Osteoblast (primary cell): ENCODE measurements at regions not wholly inside any gene's neighbourhood (a gene's known extent, or its start where the extent isn't known, plus 50 kb on each side); places are given as distances from the start of the nearest gene placed in this dataset.

ENCODE experiments used
- DNase-seq: peaks from one replicate; pipeline ENCODE4 v3.0.0; 2011; ENCODE audit warnings: low spot score, mixed read lengths; ENCODE audit not compliant: insufficient read length; ENCODE audit errors: missing footprints
- H2AFZ ChIP-seq: 2 replicates; pipeline ENCODE4 v1.6.0; 2011; ENCODE audit warnings: mild to moderate bottlenecking, low read length
- H3K27ac ChIP-seq: 2 replicates; pipeline ENCODE4 v1.5.1; 2011; ENCODE audit warnings: mild to moderate bottlenecking, low read depth, low read length, moderate library complexity
- H3K27me3 ChIP-seq: 2 replicates; pipeline ENCODE4 v1.6.0; 2012; ENCODE audit warnings: mild to moderate bottlenecking, control low read depth, inconsistent platforms, low read length, moderate library complexity; ENCODE audit not compliant: insufficient read depth
- H3K36me3 ChIP-seq: 2 replicates; pipeline ENCODE4 v1.5.1; 2011; ENCODE audit warnings: mild to moderate bottlenecking, low read length, control low read depth, moderate library complexity; ENCODE audit not compliant: insufficient read depth
- H3K4me1 ChIP-seq: 2 replicates; pipeline ENCODE4 v1.5.1; 2011; ENCODE audit warnings: mild to moderate bottlenecking, low read length, control low read depth, moderate library complexity; ENCODE audit not compliant: insufficient read depth
- H3K4me2 ChIP-seq: 2 replicates; pipeline ENCODE4 v1.6.0; 2011; ENCODE audit warnings: mild to moderate bottlenecking, low read length; ENCODE audit not compliant: insufficient read depth
- H3K4me3 ChIP-seq: fragments of 200-600 bp; sonication (generic); 3 replicates; pipeline ENCODE4 v1.5.1; 2012; ENCODE audit warnings: mild to moderate bottlenecking, low read length, inconsistent platforms; ENCODE audit not compliant: insufficient read depth
- H3K79me2 ChIP-seq: 2 replicates; pipeline ENCODE4 v1.6.0; 2012; ENCODE audit warnings: mild to moderate bottlenecking, low read length, control low read depth, inconsistent platforms; ENCODE audit not compliant: insufficient read depth
- H3K9me3 ChIP-seq: 2 replicates; pipeline ENCODE4 v1.5.1; 2011; ENCODE audit warnings: low read depth, low read length, control low read depth
- H4K20me1 ChIP-seq: 2 replicates; pipeline ENCODE4 v1.6.0; 2012; ENCODE audit warnings: mild to moderate bottlenecking, low read length, control low read depth; ENCODE audit not compliant: insufficient read depth
- TF ChIP-seq, protein P1 (sequence below): IDR thresholded peaks from 2 replicates; pipeline ENCODE4 v1.5.1; 2011; ENCODE audit warnings: mild to moderate bottlenecking, low read depth, low read length, moderate library complexity; ENCODE audit errors: extremely low read depth

DNA sequence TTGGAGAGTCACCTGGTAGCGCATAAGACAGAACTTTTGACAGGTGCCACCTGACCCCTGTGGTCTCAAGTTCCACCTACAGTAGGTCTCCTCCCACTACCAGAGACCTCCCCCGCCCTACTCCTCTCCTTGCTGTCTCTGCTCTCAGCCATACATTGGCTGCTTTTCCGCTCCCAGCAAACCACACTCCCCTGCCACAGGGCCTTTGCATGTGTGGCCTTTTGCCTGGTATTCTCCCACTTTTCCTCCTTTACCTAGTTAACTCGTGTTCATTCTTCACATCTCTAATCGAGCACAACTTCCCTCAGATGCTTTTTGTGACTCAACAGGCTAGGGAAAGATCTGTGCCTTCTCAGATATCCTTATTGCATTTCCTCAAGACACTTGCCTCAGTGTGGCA lies 218.3 kb upstream of the EEF2KMT start:
- Histone ChIP-seq H3K36me3 (no peaks in the 10 kb centered on the region), H3K27me3 (no peaks in the 10 kb centered on the region), H3K27ac (no peak overlapping the region), H3K9me3 (no peaks in the 10 kb centered on the region), H3K4me3 (no peak overlapping the region), H2AFZ (no peak overlapping the region), H4K20me1 (no peaks in the 10 kb centered on the region), H3K4me1 (no peaks in the 10 kb centered on the region), H3K79me2 (no peaks in the 10 kb centered on the region), H3K4me2 (no peak overlapping the region)
- TF ChIP-seq, protein P1, sequence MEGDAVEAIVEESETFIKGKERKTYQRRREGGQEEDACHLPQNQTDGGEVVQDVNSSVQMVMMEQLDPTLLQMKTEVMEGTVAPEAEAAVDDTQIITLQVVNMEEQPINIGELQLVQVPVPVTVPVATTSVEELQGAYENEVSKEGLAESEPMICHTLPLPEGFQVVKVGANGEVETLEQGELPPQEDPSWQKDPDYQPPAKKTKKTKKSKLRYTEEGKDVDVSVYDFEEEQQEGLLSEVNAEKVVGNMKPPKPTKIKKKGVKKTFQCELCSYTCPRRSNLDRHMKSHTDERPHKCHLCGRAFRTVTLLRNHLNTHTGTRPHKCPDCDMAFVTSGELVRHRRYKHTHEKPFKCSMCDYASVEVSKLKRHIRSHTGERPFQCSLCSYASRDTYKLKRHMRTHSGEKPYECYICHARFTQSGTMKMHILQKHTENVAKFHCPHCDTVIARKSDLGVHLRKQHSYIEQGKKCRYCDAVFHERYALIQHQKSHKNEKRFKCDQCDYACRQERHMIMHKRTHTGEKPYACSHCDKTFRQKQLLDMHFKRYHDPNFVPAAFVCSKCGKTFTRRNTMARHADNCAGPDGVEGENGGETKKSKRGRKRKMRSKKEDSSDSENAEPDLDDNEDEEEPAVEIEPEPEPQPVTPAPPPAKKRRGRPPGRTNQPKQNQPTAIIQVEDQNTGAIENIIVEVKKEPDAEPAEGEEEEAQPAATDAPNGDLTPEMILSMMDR: no peak
- DNase-seq: no peak

DNA sequence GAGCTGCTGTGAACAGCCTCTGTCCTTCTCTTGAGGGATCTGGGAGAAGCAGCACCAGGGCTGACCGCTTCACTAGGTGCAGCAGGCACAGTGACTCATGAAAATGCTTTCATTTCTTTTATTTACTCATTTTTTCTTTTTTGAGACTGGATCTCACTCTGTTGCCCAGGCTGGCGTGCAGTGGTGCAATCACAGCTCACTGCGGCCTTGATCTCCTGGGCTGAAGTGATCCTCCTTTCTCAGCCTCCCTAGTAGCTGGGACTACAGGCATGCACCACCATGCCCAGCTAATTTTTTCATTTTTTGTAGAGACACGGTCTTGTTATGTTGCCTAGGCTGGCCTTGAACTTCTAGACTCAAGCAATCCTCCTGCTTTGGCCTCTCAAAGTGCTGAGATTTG lies 216.8 kb upstream of the EEF2KMT start:
- H3K9me3 ChIP-seq: no peaks in the 10 kb centered on the region
- H2AFZ ChIP-seq: no peak overlapping the region

DNA sequence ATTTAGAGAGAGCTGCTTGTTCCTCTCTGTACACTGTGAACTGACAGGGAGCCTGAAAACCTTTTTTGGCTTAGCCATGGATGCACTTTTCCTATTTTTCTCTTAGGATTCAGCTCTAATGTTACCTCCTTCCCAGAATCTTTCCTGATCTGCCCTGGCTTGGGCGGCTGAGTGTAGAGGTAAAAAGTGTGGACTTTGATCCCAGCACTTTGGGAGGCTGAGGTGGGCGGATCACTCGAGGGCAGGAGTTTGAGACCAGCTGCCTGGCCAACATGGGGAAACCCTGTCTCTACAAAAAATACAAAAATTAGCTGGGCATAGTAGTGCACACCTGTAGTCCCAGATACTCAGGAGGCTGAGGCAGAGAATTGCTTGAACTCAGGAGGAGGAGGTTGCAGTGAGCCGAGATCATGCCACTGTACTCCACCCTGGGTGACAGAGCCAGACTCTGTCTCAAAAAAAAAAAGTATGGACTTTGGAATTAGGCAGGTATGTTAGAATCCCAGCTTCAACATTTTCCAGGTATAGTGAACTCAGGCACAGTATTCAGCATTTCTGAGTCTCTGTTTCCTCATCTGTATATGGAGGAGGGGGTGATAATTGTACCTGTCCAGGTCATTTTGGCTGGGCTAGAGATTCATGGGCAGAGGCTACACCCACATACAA lies 212.5 kb upstream of the EEF2KMT start:
- Histone ChIP-seq H2AFZ (no peak overlapping the region), H3K79me2 (no peaks in the 10 kb centered on the region), H3K4me2 (no peak overlapping the region), H3K4me3 (no peak overlapping the region), H3K4me1 (no peaks in the 10 kb centered on the region), H4K20me1 (no peaks in the 10 kb centered on the region), H3K36me3 (no peaks in the 10 kb centered on the region), H3K27ac (no peak overlapping the region), H3K9me3 (peaks cover 2% of the 10 kb centered on the region), H3K27me3 (no peaks in the 10 kb centered on the region)
- DNase-seq: no peak
- TF ChIP-seq, protein P1: no peak

More for the DNA sequence above, 216.8 kb upstream of the EEF2KMT start:
- Histone ChIP-seq H3K4me2 (no peak overlapping the region), H3K4me3 (no peak overlapping the region), H3K36me3 (no peaks in the 10 kb centered on the region), H3K79me2 (no peaks in the 10 kb centered on the region), H3K4me1 (no peaks in the 10 kb centered on the region), H3K27me3 (no peaks in the 10 kb centered on the region), H4K20me1 (no peaks in the 10 kb centered on the region), H3K27ac (no peak overlapping the region)
- TF ChIP-seq, protein P1: no peak
- no peak for DNase-seq

DNA sequence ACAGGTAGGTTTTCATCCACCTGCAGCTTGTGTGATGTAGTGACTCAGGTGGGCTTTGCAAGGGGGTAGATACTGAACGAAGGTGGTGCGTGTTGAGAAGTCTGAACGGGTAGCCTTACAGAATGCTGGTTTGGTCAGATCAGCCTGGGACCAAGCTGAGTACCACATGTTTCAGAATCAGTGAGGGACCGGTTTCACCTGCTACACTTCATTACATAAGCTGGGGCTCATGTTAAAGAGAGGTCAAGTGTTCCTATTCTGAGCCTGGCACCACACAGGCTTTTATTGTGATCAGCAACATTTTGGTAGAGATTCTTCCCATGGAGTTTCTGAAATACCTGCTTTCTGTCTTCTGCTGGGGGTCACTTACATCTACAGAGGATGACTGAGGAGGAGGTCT lies 207.4 kb upstream of the EEF2KMT start:
- no peaks in the 10 kb centered on the region for H3K27me3 ChIP-seq
- no peaks in the 10 kb centered on the region for H3K79me2 ChIP-seq
- TF ChIP-seq, protein P1: no peak
- no peak for DNase-seq
- no peaks in the 10 kb centered on the region for H3K4me1 ChIP-seq
- H4K20me1 ChIP-seq: no peaks in the 10 kb centered on the region
- H3K27ac ChIP-seq: no peak overlapping the region
- H3K4me3 ChIP-seq: no peak overlapping the region
- no peak overlapping the region for H3K4me2 ChIP-seq
- no peak overlapping the region for H2AFZ ChIP-seq
- no peaks in the 10 kb centered on the region for H3K36me3 ChIP-seq
- peaks cover 2% of the 10 kb centered on the region for H3K9me3 ChIP-seq
